ENCODE measurements at regions not wholly inside any gene's neighbourhood (a gene's known extent, or its start where the extent isn't known, plus 50 kb on each side); places are given as distances from the start of the nearest gene placed in this dataset.

GRCh38 chr10:78846071-78846470, 222.7 kb upstream of the ZMIZ1 start:
- TF ChIP-seq CTCF (conservative IDR thresholded peaks at IDR 0.05 in 1 of 2, IDR thresholded peaks at IDR 0.05 in 1 of 2; ENCODE audit: low read depth in 1 of 2, low read length in 2 of 2) (no peak), EZH2 (IDR thresholded peaks at IDR 0.05; ENCODE audit: low read length, missing control alignments) (no peak)
